GM10266 (cell line): ENCODE measurements at regions not wholly inside any gene's neighbourhood (a gene's known extent, or its start where the extent isn't known, plus 50 kb on each side); places are given as distances from the start of the nearest gene placed in this dataset.

Source experiments
- DNase-seq: peaks from one replicate; pipeline ENCODE4 v3.0.0; 2012; ENCODE audit errors: extremely low spot score
- CTCF ChIP-seq: IDR thresholded peaks from 2 replicates; pipeline ENCODE4 v1.5.1; 2012; ENCODE audit warnings: mild to moderate bottlenecking, low read depth; ENCODE audit not compliant: control insufficient read depth, insufficient read depth; ENCODE audit errors: missing control alignments

DNA sequence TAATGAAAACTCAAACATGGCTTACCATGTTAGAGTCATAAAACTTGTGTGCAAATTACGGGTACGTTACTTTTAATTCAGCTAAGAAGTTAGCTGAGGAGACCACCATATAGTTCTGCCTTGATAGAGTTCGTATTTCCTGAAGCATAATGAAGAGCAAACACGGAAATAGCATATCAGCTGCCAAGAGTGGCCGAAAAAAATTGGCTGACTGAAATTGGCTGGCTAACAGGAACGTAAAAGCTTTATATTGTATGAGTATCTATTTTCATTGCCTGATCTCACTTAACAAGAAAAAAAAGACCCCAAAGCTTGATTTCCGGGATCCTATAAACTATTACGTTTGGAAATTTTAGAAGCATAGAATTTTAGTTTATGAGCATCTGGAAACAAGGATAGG is 1222.9 kb downstream of the ZPLD1 start:
- no peak for DNase-seq
- no peak for TF ChIP-seq CTCF

DNA sequence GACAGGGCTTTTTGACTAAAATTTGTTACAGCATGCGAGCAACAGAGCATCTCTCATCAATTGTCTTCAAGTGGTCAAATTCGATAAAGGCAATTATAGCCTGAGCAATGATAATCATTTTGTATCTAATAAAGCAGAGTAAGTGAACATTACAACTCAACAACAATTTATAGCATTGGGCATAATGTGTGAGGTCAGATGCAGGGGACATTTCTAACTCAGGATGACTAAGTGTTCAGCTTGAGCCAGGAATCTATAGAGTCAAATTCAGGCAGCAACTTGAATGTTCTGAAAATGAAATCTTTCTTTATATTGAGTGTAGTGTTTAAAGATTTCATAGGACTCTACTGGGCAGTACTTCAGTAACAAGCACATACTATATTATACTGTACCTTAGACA is 1226.0 kb downstream of the ZPLD1 start:
- TF ChIP-seq CTCF: no peak

GRCh38 chr3:103662591-103662990 is 1227.8 kb downstream of the ZPLD1 start:
- no peak for TF ChIP-seq CTCF
- DNase-seq: no peak

More for the DNA sequence above, 1226.0 kb downstream of the ZPLD1 start:
- DNase-seq: no peak

DNA sequence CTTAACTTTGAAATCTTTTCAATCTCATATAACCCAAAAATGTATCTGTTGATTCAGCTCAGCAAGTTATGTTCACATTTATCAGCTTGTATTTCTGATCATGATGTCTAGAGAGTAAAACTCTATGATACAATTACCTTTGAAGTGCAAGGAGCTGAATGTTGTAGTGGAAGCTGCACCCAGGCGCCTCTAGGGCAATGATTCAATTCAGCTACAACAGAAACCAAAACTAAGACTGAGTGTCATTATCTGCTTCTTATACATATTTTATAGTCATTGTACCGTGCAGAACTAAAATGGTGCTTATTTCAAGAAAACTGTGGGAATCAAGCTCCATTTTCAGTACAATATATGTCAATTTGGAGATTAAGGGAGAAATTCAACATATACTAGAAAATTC is 1237.5 kb downstream of the ZPLD1 start:
- TF ChIP-seq CTCF: no peak
- DNase-seq: no peak

DNA sequence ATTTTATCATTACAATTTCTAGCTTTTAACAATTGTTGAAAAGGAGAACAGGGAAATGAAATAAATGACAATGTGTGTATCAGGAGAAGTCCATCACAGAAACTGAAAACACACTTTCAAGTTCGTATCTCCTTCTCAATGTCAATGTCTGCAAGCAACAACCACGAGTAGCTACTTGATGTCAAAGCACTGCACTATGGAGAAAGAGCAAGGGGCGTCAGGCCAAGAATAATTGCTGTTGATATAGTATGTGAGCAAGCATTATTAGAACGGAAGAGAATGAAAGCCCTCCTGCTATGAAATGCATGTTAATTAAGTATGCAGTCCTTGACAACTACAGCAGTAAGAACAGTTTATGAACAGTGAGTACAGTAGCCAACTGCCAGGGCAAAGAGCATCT is 1250.1 kb downstream of the ZPLD1 start:
- no peak for DNase-seq
- no peak for TF ChIP-seq CTCF

- TF ChIP-seq CTCF: no peak
- DNase-seq: no peak
Measured at GRCh38 chr3:103685939-103686338, 1251.1 kb downstream of the ZPLD1 start.

DNA sequence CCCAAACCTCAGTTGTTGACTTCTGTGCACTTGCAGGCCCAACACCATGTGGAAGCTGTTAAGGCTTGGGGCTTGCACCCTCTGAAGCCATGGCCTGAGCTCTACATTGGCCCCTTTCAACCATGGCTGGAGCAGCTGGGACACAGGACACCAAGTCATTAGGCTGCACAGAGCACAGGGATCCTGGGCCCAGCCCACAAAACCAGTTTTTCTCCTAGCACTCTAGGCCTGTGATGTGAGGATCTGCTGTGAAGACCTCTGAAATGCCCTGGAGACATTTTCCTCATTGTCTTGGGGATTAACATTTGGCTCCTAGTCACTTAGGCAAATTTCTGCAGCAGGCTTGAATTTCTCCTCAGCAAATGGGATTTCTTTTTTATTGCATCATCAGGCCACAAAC is 1255.7 kb downstream of the ZPLD1 start:
- no peak for DNase-seq
- no peak for TF ChIP-seq CTCF

- TF ChIP-seq CTCF: no peak
Measured at GRCh38 chr3:103693831-103694230, 1259.0 kb downstream of the ZPLD1 start.

More at GRCh38 chr3:103693831-103694230, 1259.0 kb downstream of the ZPLD1 start:
- DNase-seq: no peak
